Activated naive CD4-positive, alpha-beta T cell treated with anti-CD3 and anti-CD28 coated beads, Interleukin-2, amount 10 ng/mL, durations not matched to agents 7 days and 5 days (primary cell): ENCODE measurements at regions not wholly inside any gene's neighbourhood (a gene's known extent, or its start where the extent isn't known, plus 50 kb on each side); places are given as distances from the start of the nearest gene placed in this dataset.

Experiments used
- CTCF ChIA-PET: fragments of 350-600 bp; sonication (Branson Sonifier 250); formaldehyde crosslinking; loops from one replicate; lab custom pipeline; 2021; ENCODE audit warnings: antibody characterized with exemption; lab: Charles Lee
- DNase-seq: peaks from one replicate; pipeline ENCODE4 v3.0.0-alpha.2; 2020
- H3K27ac Mint-ChIP-seq: one replicate; pipeline ENCODE4 v1.8.0; 2021; ENCODE audit warnings: mild to moderate bottlenecking, moderate library complexity, mixed read lengths
- H3K27me3 Mint-ChIP-seq: one replicate; pipeline ENCODE4 v1.8.0; 2021; ENCODE audit warnings: mild to moderate bottlenecking, mixed read lengths
- H3K36me3 Mint-ChIP-seq: one replicate; pipeline ENCODE4 v1.8.0; 2021; ENCODE audit warnings: mixed read lengths
- H3K4me1 Mint-ChIP-seq: one replicate; pipeline ENCODE4 v1.8.0; 2021; ENCODE audit warnings: mixed read lengths
- H3K4me3 Mint-ChIP-seq: one replicate; pipeline ENCODE4 v1.8.0; 2021; ENCODE audit warnings: mild to moderate bottlenecking, moderate library complexity, mixed read lengths
- H3K9me3 Mint-ChIP-seq: one replicate; pipeline ENCODE4 v1.8.0; 2021; ENCODE audit warnings: mixed read lengths

- H3K27me3 Mint-ChIP-seq, result peaks cover 23% of the 10 kb centered on the region
These were observed 64.4 kb upstream of the TM9SF2 start for GRCh38 chr13:99436686-99437416.

GRCh38 chr13:99439048-99439447 is 62.2 kb upstream of the TM9SF2 start:
- Mint-ChIP-seq H3K27ac (no peak overlapping the region), H3K9me3 (no peaks in the 10 kb centered on the region), H3K4me1 (peaks cover 50% of the 10 kb centered on the region), H3K4me3 (no peak overlapping the region), H3K36me3 (no peaks in the 10 kb centered on the region), H3K27me3 (peaks cover 24% of the 10 kb centered on the region)
- DNase-seq, result no peak
- CTCF ChIA-PET, result interaction anchor here (0.7 to 11.8 kb wide), 10 partner anchors 24 to 262 kb away, joined by 3 to 328 read pairs (median 4); no protein-coding TSS in a partner anchor

More at GRCh38 chr13:99436686-99437416, 64.4 kb upstream of the TM9SF2 start:
- peak overlapping the region; percentile 4 for H3K27ac Mint-ChIP-seq
- H3K36me3 Mint-ChIP-seq, result no peaks in the 10 kb centered on the region
- H3K4me1 Mint-ChIP-seq, result peaks cover 72% of the 10 kb centered on the region
- H3K9me3 Mint-ChIP-seq, result no peaks in the 10 kb centered on the region
- CTCF ChIA-PET, result interaction anchor here (0.6 to 11.8 kb wide), 39 partner anchors 12 to 260 kb away, joined by 3 to 328 read pairs (median 5); no protein-coding TSS in a partner anchor
- H3K4me3 Mint-ChIP-seq, result peak overlapping the region; percentile 25
- DNase-seq, result peak; percentile 95

- DNase-seq, result no peak
- H3K27me3 Mint-ChIP-seq, result peaks cover 24% of the 10 kb centered on the region
- CTCF ChIA-PET, result interaction anchor here (0.6 to 11.8 kb wide), 11 partner anchors 9 to 263 kb away, joined by 3 to 328 read pairs (median 4); no protein-coding TSS in a partner anchor
- no peaks in the 10 kb centered on the region for H3K36me3 Mint-ChIP-seq
- no peaks in the 10 kb centered on the region for H3K9me3 Mint-ChIP-seq
- H3K27ac Mint-ChIP-seq, result no peak overlapping the region
- no peak overlapping the region for H3K4me3 Mint-ChIP-seq
- peaks cover 40% of the 10 kb centered on the region for H3K4me1 Mint-ChIP-seq
These were observed 61.2 kb upstream of the TM9SF2 start for GRCh38 chr13:99439850-99440604.

DNA sequence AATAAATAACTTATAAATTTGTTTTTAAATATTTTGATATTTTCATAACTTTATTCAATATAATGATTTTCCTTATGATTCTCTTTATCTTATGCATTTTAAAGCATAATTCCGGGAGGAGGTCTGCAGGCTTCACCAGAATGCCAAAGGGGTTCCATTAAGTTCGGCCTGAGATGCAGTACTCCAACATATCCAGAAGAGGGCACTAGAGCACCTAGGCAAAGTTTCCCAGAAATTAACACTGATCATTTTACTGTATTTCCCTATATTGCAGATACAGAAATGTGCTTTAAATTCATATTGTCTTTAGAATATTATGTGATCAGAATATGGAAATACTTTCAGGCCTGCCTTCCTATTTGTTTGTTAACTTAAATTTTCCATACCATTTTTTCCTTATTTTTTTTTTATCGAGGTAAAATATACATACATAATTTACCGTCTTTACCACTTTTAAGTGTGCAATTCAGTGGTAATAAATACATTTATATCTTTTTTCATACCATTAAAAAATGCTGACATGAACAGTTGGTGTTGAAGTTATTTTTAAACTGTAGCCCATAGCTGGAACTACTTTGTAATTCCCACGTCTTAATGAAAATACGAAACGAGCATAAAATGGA is 58.9 kb upstream of the TM9SF2 start:
- DNase-seq, result peak; percentile 68
- H3K27ac Mint-ChIP-seq, result no peak overlapping the region
- H3K27me3 Mint-ChIP-seq, result peaks cover 24% of the 10 kb centered on the region
- no peak overlapping the region for H3K4me3 Mint-ChIP-seq
- peaks cover 18% of the 10 kb centered on the region for H3K4me1 Mint-ChIP-seq
- CTCF ChIA-PET, result interaction anchor here (0.7 to 11.8 kb wide), 9 partner anchors 33 to 214 kb away, joined by 3 to 328 read pairs (median 3); no protein-coding TSS in a partner anchor
- no peaks in the 10 kb centered on the region for H3K9me3 Mint-ChIP-seq
- no peaks in the 10 kb centered on the region for H3K36me3 Mint-ChIP-seq

- Mint-ChIP-seq H3K27me3 (peaks cover 12% of the 10 kb centered on the region), H3K4me1 (no peaks in the 10 kb centered on the region), H3K27ac (no peak overlapping the region), H3K9me3 (no peaks in the 10 kb centered on the region), H3K4me3 (no peak overlapping the region), H3K36me3 (peaks cover 1% of the 10 kb centered on the region)
- DNase-seq, result no peak
- CTCF ChIA-PET, result interaction anchor here (0.6 to 1.5 kb wide), 4 partner anchors 56 to 603 kb away, joined by 3 to 4 read pairs (median 3); no protein-coding TSS in a partner anchor
These were observed 55.0 kb upstream of the TM9SF2 start for GRCh38 chr13:99446242-99446641.

DNA sequence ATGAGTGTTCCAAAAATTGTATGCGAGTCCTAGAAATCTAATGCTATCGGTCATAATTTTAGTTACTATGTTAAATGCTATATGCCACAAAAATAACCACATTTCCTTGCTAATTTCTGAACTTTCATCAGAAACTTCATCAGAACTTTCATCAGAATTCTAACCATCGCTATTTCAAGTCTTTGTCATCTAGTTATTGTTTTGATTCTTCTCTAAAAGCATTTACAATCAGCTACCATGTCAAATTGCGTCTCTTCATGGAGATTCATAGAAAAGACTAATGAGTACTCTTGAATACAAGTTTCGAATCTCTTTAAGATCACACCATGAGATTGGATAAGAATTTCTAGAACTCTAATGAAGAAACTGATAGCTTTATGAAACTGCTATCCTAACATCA is 52.7 kb upstream of the TM9SF2 start:
- DNase-seq, result no peak
- no peaks in the 10 kb centered on the region for H3K9me3 Mint-ChIP-seq
- no peaks in the 10 kb centered on the region for H3K4me1 Mint-ChIP-seq
- no peak overlapping the region for H3K27ac Mint-ChIP-seq
- peaks cover 11% of the 10 kb centered on the region for H3K27me3 Mint-ChIP-seq
- no peak overlapping the region for H3K4me3 Mint-ChIP-seq
- CTCF ChIA-PET, result interaction anchor here (0.8 to 1.6 kb wide), 4 partner anchors 8 to 67 kb away, joined by 3 to 6 read pairs (median 4); no protein-coding TSS in a partner anchor
- H3K36me3 Mint-ChIP-seq, result peaks cover 1% of the 10 kb centered on the region

DNA sequence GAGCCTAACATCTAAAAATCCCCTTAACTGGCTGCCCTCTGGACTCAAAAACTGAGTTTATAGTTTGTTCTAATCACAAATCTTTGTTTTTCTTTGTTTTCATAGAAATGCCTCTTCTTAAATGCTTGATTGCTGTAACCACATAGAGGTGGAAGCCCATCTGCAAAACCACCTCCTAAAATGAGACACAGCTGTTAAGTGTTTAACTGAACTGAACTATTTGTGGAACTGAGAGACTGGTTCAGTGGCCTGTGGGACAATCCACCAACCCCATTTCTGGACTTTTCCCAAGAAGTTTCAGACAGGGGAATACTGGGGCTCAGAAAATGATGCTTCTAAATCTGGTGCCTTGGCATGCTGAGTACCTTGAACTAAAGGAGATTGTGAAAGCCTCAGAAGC is 50.9 kb upstream of the TM9SF2 start:
- DNase-seq, result no peak
- Mint-ChIP-seq H3K27me3 (peaks cover 11% of the 10 kb centered on the region), H3K4me3 (no peak overlapping the region), H3K9me3 (peaks cover 7% of the 10 kb centered on the region), H3K36me3 (peaks cover 1% of the 10 kb centered on the region), H3K27ac (no peak overlapping the region), H3K4me1 (no peaks in the 10 kb centered on the region)
- CTCF ChIA-PET, result interaction anchor here (1.6 kb wide), 1 partner anchor 13 kb away, joined by 7 read pairs; no protein-coding TSS in a partner anchor
